Ovary (tissue), 7 donors: ENCODE measurements at regions not wholly inside any gene's neighbourhood (a gene's known extent, or its start where the extent isn't known, plus 50 kb on each side); places are given as distances from the start of the nearest gene placed in this dataset.

Source experiments
- DNase-seq, 5 donors: peaks; one replicate each; pipeline ENCODE4 v3.0.0-alpha.2; 2019 to 2020
- H3K27ac ChIP-seq, 2 donors: fragments of 200-600 bp; one replicate each; pipeline versions ENCODE4 v1.5.1 to v1.8.0; 2019 to 2022
- H3K27me3 ChIP-seq: fragments of 200-600 bp; one replicate; pipeline ENCODE4 v1.8.0; 2022
- H3K36me3 ChIP-seq: fragments of 200-600 bp; sonication (generic); one replicate; pipeline ENCODE4 v1.5.1; 2019
- H3K4me1 ChIP-seq: one replicate; pipeline ENCODE4 v1.8.1; 2013; ENCODE audit warnings: mild to moderate bottlenecking, moderate library complexity; ENCODE audit not compliant: insufficient read depth
- H3K4me3 ChIP-seq: fragments of 200-600 bp; sonication (generic); one replicate; pipeline ENCODE4 v1.5.1; 2017
- H3K9me3 ChIP-seq, 2 donors: fragments of 200-600 bp in 1 of 2; sonication (generic) in 1 of 2; one replicate each; pipeline versions ENCODE4 v1.5.1 to v1.8.1; 2013 to 2019; ENCODE audit warnings: mild to moderate bottlenecking in 1 of 2, moderate library complexity in 1 of 2
- CTCF ChIP-seq, 3 donors: fragments of 450-650 bp in 2 of 3; fragments of 200-600 bp in 1 of 3; IDR thresholded peaks; one replicate each; pipeline versions ENCODE4 v1.5.1 to v1.8.0; 2016 to 2022; ENCODE audit warnings: antibody characterized with exemption in 3 of 3, mild to moderate bottlenecking in 1 of 3
- EP300 ChIP-seq: sonication (generic); formaldehyde crosslinking; IDR thresholded peaks from one replicate; pipeline ENCODE4 v1.6.1; 2017; ENCODE audit warnings: antibody characterized with exemption
- POLR2A ChIP-seq: fragments of 450-650 bp; IDR thresholded peaks from one replicate; pipeline ENCODE4 v1.6.1; 2017; ENCODE audit warnings: antibody characterized with exemption, mild to moderate bottlenecking, moderate library complexity
- WGBS, 3 donors: extraction: QIAGEN DNeasy Blood & Tissue Kit in 1 of 3; methylation state at CpG; one replicate each; pipeline versions ENCODE4 v1.1.5 to v1.1.7; 2013 to 2017; 5-methylcytosine and 5-hydroxymethylcytosine counted together
- intact Hi-C, 4 donors: fragments of 100-400 bp; cut with DNase I; formaldehyde crosslinking; loops; one replicate each; pipeline versions ENCODE4 v1.11.0 to v1.15.1; 2022 to 2023
- donor health status: DM: no; HTN: no; CAD: no; lungs with moderate emphysema.
- donor health status: DM: no; HTN: no; CAD: no.
- donor health status: Bipolar disorder and iron deficiency.
- donor health status: DM: no; HTN: no; CAD: no.
- donor health status: DM: yes; HTN: yes; CAD: no.

DNA sequence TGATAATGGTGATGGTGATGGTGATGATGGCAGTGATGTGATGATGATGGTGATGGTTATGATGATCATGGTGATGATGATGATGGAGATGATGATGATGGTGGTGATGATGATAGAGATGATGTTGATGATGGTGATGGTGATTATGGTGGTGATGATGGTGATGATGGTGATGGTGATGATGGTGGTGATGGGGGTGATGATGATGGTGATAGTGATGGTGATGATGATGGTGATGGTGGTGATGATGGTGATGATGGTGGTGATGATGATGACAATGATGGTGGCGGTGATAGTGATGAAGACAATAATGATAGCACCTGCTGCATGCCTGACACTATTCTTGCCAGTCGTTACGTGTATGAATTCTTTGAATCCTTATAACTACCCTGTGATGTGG is 317.9 kb upstream of the AJAP1 start:
- no peaks in the 10 kb centered on the region for H3K36me3 ChIP-seq
- H3K9me3 ChIP-seq, result peaks cover 0 to 3% of the 10 kb centered on the region in 2 donors
- intact Hi-C loops, result no loop called here
- WGBS, 3 donors, result 79 to 93% (median 89%) methylated on average over 3 of the region's 3 CpGs
- TF ChIP-seq EP300 (no peak), CTCF (IDR thresholded peaks at IDR 0.05) (no peak), POLR2A (no peak)
- H3K27me3 ChIP-seq, result no peaks in the 10 kb centered on the region
- no peaks in the 10 kb centered on the region for H3K4me1 ChIP-seq
- H3K4me3 ChIP-seq, result no peak overlapping the region
- DNase-seq, result no peak
- H3K27ac ChIP-seq, result no peak overlapping the region

- Histone ChIP-seq H3K27me3 (no peaks in the 10 kb centered on the region), H3K4me1 (no peaks in the 10 kb centered on the region), H3K36me3 (no peaks in the 10 kb centered on the region), H3K4me3 (no peak overlapping the region), H3K27ac (no peak overlapping the region), H3K9me3 (no peaks in the 10 kb centered on the region)
- WGBS, 3 donors, result 39 to 62% (median 49%) methylated on average over 8 of the region's 8 CpGs
- no peak for DNase-seq
- no peak for TF ChIP-seq POLR2A
- no peak for TF ChIP-seq CTCF (IDR thresholded peaks at IDR 0.05)
- no peak for TF ChIP-seq EP300
- intact Hi-C loops, result loop anchor here in 1 of 4 donors (2.0 kb wide), 1 partner anchor 59 kb away; no protein-coding TSS in a partner anchor
Measured at GRCh38 chr1:4341421-4341820, 313.0 kb upstream of the AJAP1 start.

GRCh38 chr1:4344065-4344732 is 310.2 kb upstream of the AJAP1 start:
- no peak for TF ChIP-seq EP300
- no peak for TF ChIP-seq POLR2A
- no peak for TF ChIP-seq CTCF (IDR thresholded peaks at IDR 0.05)
- no peaks in the 10 kb centered on the region for H3K27me3 ChIP-seq
- H3K36me3 ChIP-seq, result no peaks in the 10 kb centered on the region
- intact Hi-C loops, result no loop called here
- no peak overlapping the region for H3K27ac ChIP-seq
- H3K9me3 ChIP-seq, result no peaks in the 10 kb centered on the region
- WGBS, 3 donors, result 63 to 72% (median 65%) methylated on average over 18 of the region's 18 CpGs
- H3K4me1 ChIP-seq, result no peaks in the 10 kb centered on the region
- H3K4me3 ChIP-seq, result no peak overlapping the region
- DNase-seq, result no peak

- intact Hi-C loops, result no loop called here
- WGBS, 3 donors, result 59 to 75% (median 66%) methylated on average over 14 of the region's 14 CpGs
Measured at GRCh38 chr1:4345094-4345493, 309.3 kb upstream of the AJAP1 start.

More at GRCh38 chr1:4345094-4345493, 309.3 kb upstream of the AJAP1 start:
- H3K9me3 ChIP-seq, result no peaks in the 10 kb centered on the region
- H3K4me1 ChIP-seq, result no peaks in the 10 kb centered on the region
- H3K27me3 ChIP-seq, result no peaks in the 10 kb centered on the region
- no peak overlapping the region for H3K4me3 ChIP-seq
- H3K27ac ChIP-seq, result no peak overlapping the region
- H3K36me3 ChIP-seq, result no peaks in the 10 kb centered on the region
- no peak for DNase-seq
- no peak for TF ChIP-seq EP300
- no peak for TF ChIP-seq POLR2A
- no peak for TF ChIP-seq CTCF (IDR thresholded peaks at IDR 0.05)
